H9 (cell line): ENCODE measurements at regions not wholly inside any gene's neighbourhood (a gene's known extent, or its start where the extent isn't known, plus 50 kb on each side); places are given as distances from the start of the nearest gene placed in this dataset.

Experiments
- DNase-seq: peaks from one replicate; pipeline ENCODE4 v3.0.0-alpha.2; 2017
- H2AFZ ChIP-seq: one replicate; pipeline ENCODE4 v1.6.1; 2013; ENCODE audit warnings: mild to moderate bottlenecking, low read length, control low read depth, moderate library complexity
- H2AK5ac ChIP-seq: 2 replicates; pipeline ENCODE4 v1.6.1; 2013; ENCODE audit warnings: low read length, control low read depth, mixed read lengths; ENCODE audit not compliant: insufficient read length
- H2BK120ac ChIP-seq: one replicate; pipeline ENCODE4 v1.6.1; 2013; ENCODE audit warnings: low read depth, mild to moderate bottlenecking, low read length, control low read depth, inconsistent platforms; ENCODE audit not compliant: poor library complexity, severe bottlenecking
- H2BK12ac ChIP-seq: 2 replicates; pipeline ENCODE4 v1.6.1; 2013; ENCODE audit warnings: low read length, control low read depth, mixed read lengths, low read depth; ENCODE audit not compliant: insufficient read length
- H2BK15ac ChIP-seq: 2 replicates; pipeline ENCODE4 v1.6.1; 2013; ENCODE audit warnings: low read depth, low read length, control low read depth
- H2BK20ac ChIP-seq: one replicate; pipeline ENCODE4 v1.6.1; 2013; ENCODE audit warnings: low read depth, mild to moderate bottlenecking, low read length, control low read depth, inconsistent platforms; ENCODE audit not compliant: poor library complexity, severe bottlenecking
- H2BK5ac ChIP-seq: 2 replicates; pipeline ENCODE4 v1.6.1; 2013; ENCODE audit warnings: low read length, control low read depth, mixed read lengths; ENCODE audit not compliant: insufficient read length
- H3K14ac ChIP-seq: 2 replicates; pipeline ENCODE4 v1.6.1; 2013; ENCODE audit warnings: low read length, control low read depth; ENCODE audit not compliant: insufficient read depth
- H3K18ac ChIP-seq: 2 replicates; pipeline ENCODE4 v1.6.1; 2013; ENCODE audit warnings: low read depth, mild to moderate bottlenecking, mixed read lengths, low read length, control low read depth; ENCODE audit not compliant: insufficient read length
- H3K23ac ChIP-seq: 2 replicates; pipeline ENCODE4 v1.6.1; 2013; ENCODE audit warnings: low read length, control low read depth, mixed read lengths, low read depth; ENCODE audit not compliant: insufficient read length
- H3K23me2 ChIP-seq: 2 replicates; pipeline ENCODE4 v1.6.1; 2013; ENCODE audit warnings: low read depth, mild to moderate bottlenecking, mixed read lengths, low read length, control low read depth; ENCODE audit not compliant: insufficient read length, poor library complexity, severe bottlenecking
- H3K27ac ChIP-seq: 2 replicates; pipeline ENCODE4 v1.5.1; 2013; ENCODE audit warnings: low read length, control low read depth, mixed read lengths, low read depth; ENCODE audit not compliant: insufficient read length
- H3K27me3 ChIP-seq: 2 replicates; pipeline ENCODE4 v1.6.1; 2013; ENCODE audit warnings: low read length, control low read depth, inconsistent platforms; ENCODE audit not compliant: insufficient read depth
- H3K4ac ChIP-seq: 2 replicates; pipeline ENCODE4 v1.6.1; 2013; ENCODE audit warnings: low read depth, mild to moderate bottlenecking, control low read depth, inconsistent platforms, low read length, moderate library complexity
- H3K4me1 ChIP-seq: 2 replicates; pipeline ENCODE4 v1.6.1; 2013; ENCODE audit warnings: low read length, control low read depth, inconsistent platforms; ENCODE audit not compliant: insufficient read depth
- H3K4me2 ChIP-seq: 2 replicates; pipeline ENCODE4 v1.6.1; 2013; ENCODE audit warnings: low read length, control low read depth, mixed read lengths; ENCODE audit not compliant: insufficient read length, insufficient read depth
- H3K56ac ChIP-seq: 2 replicates; pipeline ENCODE4 v1.6.1; 2013; ENCODE audit warnings: low read depth, mild to moderate bottlenecking, mixed read lengths, low read length, control low read depth; ENCODE audit not compliant: insufficient read length
- H3K79me1 ChIP-seq: 2 replicates; pipeline ENCODE4 v1.6.1; 2013; ENCODE audit warnings: low read depth, mild to moderate bottlenecking, moderate library complexity, low read length, control low read depth, inconsistent platforms; ENCODE audit not compliant: insufficient read depth, poor library complexity, severe bottlenecking
- H3K79me2 ChIP-seq: 2 replicates; pipeline ENCODE4 v1.6.1; 2013; ENCODE audit warnings: low read length, control low read depth, inconsistent platforms; ENCODE audit not compliant: insufficient read depth
- H3K9ac ChIP-seq: 2 replicates; pipeline ENCODE4 v1.6.1; 2013; ENCODE audit warnings: low read length, control low read depth, mixed read lengths; ENCODE audit not compliant: insufficient read length; ENCODE audit errors: extremely low read depth
- H3K9me3 ChIP-seq: one replicate; pipeline ENCODE4 v1.6.1; 2013; ENCODE audit warnings: low read depth, low read length, inconsistent platforms; ENCODE audit not compliant: control insufficient read depth
- H3T11ph ChIP-seq: one replicate; pipeline ENCODE4 v1.6.1; 2013; ENCODE audit warnings: mild to moderate bottlenecking, low read length, control low read depth, inconsistent platforms
- H4K20me1 ChIP-seq: one replicate; pipeline ENCODE4 v1.6.1; 2013; ENCODE audit not compliant: control insufficient read depth, insufficient read length, insufficient read depth
- H4K5ac ChIP-seq: 2 replicates; pipeline ENCODE4 v1.6.1; 2013; ENCODE audit warnings: low read depth, mild to moderate bottlenecking, mixed read lengths, low read length, control low read depth; ENCODE audit not compliant: insufficient read length
- H4K8ac ChIP-seq: replicated peaks from 2 replicates; pipeline ENCODE4 v1.6.1; 2013; ENCODE audit warnings: low read length, control low read depth, mixed read lengths, low read depth; ENCODE audit not compliant: insufficient read length
- H4K91ac ChIP-seq: 2 replicates; pipeline ENCODE4 v1.6.1; 2013; ENCODE audit warnings: low read depth, mild to moderate bottlenecking, moderate library complexity, mixed read lengths, low read length, control low read depth; ENCODE audit not compliant: insufficient read length
- H3K27ac Mint-ChIP-seq, 3 experiments: 2 replicates in 2 of 3; 3 replicates in 1 of 3; pipeline ENCODE4 v1.8.0; 2020 to 2021; ENCODE audit warnings: mixed read lengths in 3 of 3, mild to moderate bottlenecking in 1 of 3, moderate library complexity in 1 of 3
- H3K27me3 Mint-ChIP-seq: 2 replicates; pipeline ENCODE4 v1.8.0; 2021; ENCODE audit warnings: low read depth, mild to moderate bottlenecking, moderate library complexity, mixed read lengths
- H3K36me3 Mint-ChIP-seq, 3 experiments: 2 replicates in 2 of 3; 3 replicates in 1 of 3; pipeline ENCODE4 v1.8.0; 2020 to 2021; ENCODE audit warnings: low read depth in 3 of 3, mixed read lengths in 3 of 3; ENCODE audit not compliant: insufficient read depth in 1 of 3
- H3K4me1 Mint-ChIP-seq, 2 experiments: 2 replicates each; pipeline ENCODE4 v1.8.0; 2020; ENCODE audit warnings: mixed read lengths in 2 of 2
- H3K4me3 Mint-ChIP-seq, 2 experiments: 2 replicates in 1 of 2; 3 replicates in 1 of 2; pipeline ENCODE4 v1.8.0; 2020 to 2021; ENCODE audit warnings: mild to moderate bottlenecking in 2 of 2, mixed read lengths in 2 of 2, moderate library complexity in 1 of 2
- H3K9me3 Mint-ChIP-seq, 2 experiments: 2 replicates in 1 of 2; 3 replicates in 1 of 2; pipeline ENCODE4 v1.8.0; 2020; ENCODE audit warnings: mild to moderate bottlenecking in 2 of 2, mixed read lengths in 2 of 2, moderate library complexity in 1 of 2
- CTCF ChIP-seq: fragments of 200-600 bp; sonication (generic); conservative IDR thresholded peaks from 3 replicates; pipeline ENCODE4 v1.8.0; 2021; ENCODE audit warnings: antibody characterized with exemption, mild to moderate bottlenecking
- WGBS: extraction: QIAGEN DNeasy Blood & Tissue Kit; methylation state at CpG from one replicate; pipeline ENCODE4 v1.1.7; 2013; ENCODE audit warnings: missing lambda C conversion rate, low lambda C conversion rate, mixed read lengths; ENCODE audit not compliant: insufficient read length; ENCODE audit errors: extremely low coverage; 5-methylcytosine and 5-hydroxymethylcytosine counted together

- Histone ChIP-seq H3K79me1 (no peaks in the 10 kb centered on the region), H3K23ac (no peak overlapping the region)
- peaks cover 0 to 2% (median under 1%) of the 10 kb centered on the region in 3 experiments; a peak in 3 of 7 replicates for H3K36me3 Mint-ChIP-seq
These were observed 355.9 kb downstream of the TRIML1 start for GRCh38 chr4:188495169-188495568.

More at GRCh38 chr4:188495169-188495568, 355.9 kb downstream of the TRIML1 start:
- no peak for TF ChIP-seq CTCF
- Histone ChIP-seq H2BK5ac (no peak overlapping the region), H4K91ac (no peak overlapping the region), H2BK120ac (no peak overlapping the region), H3K4me2 (no peak overlapping the region), H3K27me3 (no peaks in the 10 kb centered on the region), H3K9me3 (no peaks in the 10 kb centered on the region), H3K56ac (no peak overlapping the region), H2BK15ac (no peak overlapping the region), H3K23me2 (no peaks in the 10 kb centered on the region), H3T11ph (no peak overlapping the region), H3K14ac (no peak overlapping the region), H3K27ac (no peak overlapping the region), H3K79me2 (no peaks in the 10 kb centered on the region), H2BK20ac (no peak overlapping the region), H2AK5ac (no peak overlapping the region), H3K4ac (no peak overlapping the region), H3K18ac (no peak overlapping the region), H4K5ac (no peak overlapping the region), H2BK12ac (no peak overlapping the region), H3K4me1 (no peaks in the 10 kb centered on the region), H4K8ac (no peak overlapping the region), H2AFZ (no peak overlapping the region), H3K9ac (no peak overlapping the region), H4K20me1 (no peaks in the 10 kb centered on the region)
- no CpG with 5 or more reads among the region's 2 CpGs for WGBS
- no peaks in the 10 kb centered on the region for H3K4me1 Mint-ChIP-seq
- no peaks in the 10 kb centered on the region for H3K27me3 Mint-ChIP-seq
- no peak overlapping the region for H3K4me3 Mint-ChIP-seq
- H3K27ac Mint-ChIP-seq: no peak overlapping the region
- peaks cover 6 to 7% of the 10 kb centered on the region in 2 experiments; a peak in 4 of 5 replicates for H3K9me3 Mint-ChIP-seq
- no peak for DNase-seq
